NAMALWA (cell line): ENCODE measurements at regions not wholly inside any gene's neighbourhood (a gene's known extent, or its start where the extent isn't known, plus 50 kb on each side); places are given as distances from the start of the nearest gene placed in this dataset.
"Not testable (repeated sequence)": the region's sequence is repeated elsewhere in the genome, so short reads cannot be mapped to it uniquely, and the experiment has no call there.

Experiments
- DNase-seq: peaks from one replicate; pipeline ENCODE4 v3.0.0-alpha.2; 2015; ENCODE audit warnings: low spot score

DNA sequence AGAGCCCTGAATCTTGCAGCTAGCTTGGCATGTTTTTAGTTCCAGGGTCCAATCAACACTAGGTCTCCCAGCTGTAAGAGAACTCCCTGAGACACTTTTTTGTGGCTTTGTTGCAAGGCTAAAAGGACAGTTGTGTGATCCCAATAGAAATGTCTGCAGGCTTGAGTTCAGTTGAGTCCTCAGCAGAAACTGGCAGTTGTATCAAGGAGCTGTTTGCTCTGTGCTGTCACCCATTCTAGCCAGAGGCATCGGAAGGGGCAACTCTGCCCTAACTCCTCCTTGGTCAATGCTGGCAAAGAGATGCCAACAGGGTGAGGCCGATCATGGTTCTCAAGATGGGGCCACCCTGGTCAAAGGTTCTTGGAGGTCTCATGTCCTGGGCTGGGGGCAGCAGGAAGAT lies 224.1 kb downstream of the BUB3 start:
- DNase-seq = no peak

GRCh38 chr10:123379156-123379555 lies 225.0 kb downstream of the BUB3 start:
- no peak for DNase-seq

DNA sequence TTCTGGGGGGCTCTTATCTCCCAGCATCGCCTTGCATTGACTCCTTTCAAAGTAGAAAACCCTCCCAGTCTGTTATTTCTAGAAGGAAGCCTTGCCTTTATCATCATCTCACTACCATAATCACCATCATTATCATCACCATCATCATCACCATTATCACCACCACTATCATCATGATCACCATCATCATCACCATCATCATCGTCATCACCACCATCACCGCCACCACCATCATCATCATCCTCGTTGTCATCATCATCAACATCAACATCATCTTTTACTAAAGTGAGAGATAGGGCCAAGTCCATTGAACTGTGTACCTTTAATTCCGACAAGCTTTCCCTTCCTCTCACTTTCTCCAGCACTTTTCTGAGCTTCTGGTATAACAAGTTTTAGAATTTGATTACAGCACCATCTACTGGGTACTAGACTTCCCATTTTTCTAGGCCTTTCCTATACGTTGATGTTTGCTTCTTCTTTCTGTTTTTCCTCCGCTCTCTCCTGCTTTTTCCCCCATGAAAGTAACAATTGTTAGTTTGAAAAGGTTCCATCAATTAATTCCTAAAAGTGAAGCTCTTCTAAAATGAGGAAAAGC lies 226.4 kb downstream of the BUB3 start:
- no peak for DNase-seq

DNA sequence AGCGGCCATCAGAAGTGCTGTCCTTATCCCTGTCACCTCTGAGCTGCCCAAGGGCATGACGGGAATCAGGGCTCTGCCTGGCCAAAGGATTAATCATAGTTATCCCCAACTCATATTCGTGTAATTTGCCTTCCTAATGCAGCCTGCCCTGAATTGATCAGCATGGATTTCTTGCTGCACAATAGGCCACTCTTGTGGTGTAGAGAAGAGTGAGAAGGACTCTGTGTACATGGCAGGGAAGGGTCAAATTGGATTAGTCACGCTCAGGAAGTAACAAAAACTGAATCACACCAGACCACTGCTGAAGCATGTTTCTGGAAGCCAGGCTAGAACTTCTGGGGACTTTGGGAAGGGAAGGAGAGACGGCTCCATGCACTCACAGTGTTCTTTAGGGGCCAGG lies 227.0 kb downstream of the BUB3 start:
- DNase-seq = no peak

DNA sequence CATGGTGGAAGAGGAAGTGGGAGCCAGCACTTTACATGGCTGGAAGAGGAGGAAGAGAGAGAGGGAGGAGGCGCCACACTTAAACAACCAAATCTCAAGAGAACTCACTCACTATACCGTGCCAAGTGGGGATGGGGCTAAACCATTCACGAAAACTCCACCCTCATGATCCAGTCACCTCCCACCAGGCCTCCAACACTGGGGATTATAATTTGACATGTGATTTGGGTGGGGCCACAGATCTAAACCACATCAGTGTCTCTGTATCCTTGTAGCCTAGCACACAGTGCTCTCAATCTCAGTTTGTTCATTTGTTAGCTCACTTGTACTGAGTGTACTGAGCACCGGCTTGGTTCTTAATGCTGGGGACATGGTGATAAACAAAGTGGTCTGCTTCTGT lies 228.3 kb downstream of the BUB3 start:
- DNase-seq = no peak

- no peak for DNase-seq
Observed at GRCh38 chr10:123385508-123386080, 231.4 kb downstream of the BUB3 start.

- no peak for DNase-seq
Observed at GRCh38 chr10:123389520-123389919, 235.3 kb downstream of the BUB3 start.

DNA sequence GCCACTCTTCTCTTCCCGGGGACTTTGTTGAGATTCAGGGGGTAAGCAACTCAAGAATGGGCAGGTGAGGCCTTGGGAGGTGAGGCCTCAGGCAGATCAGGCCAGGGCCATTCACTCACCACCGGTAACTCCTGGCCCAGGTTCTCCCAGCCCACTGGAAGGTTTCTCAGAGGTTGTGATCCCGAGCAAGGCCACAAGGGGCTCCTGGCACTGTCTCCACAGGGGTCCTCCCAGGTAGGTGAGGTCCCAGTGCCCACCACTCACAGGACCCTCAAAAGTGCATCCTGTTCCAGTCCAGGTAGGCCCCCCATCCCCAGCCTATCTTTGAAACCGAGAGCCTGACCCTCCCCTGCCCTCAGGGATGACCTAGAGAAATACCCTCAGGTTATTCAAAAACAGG lies 236.1 kb downstream of the BUB3 start:
- peak; percentile 23 for DNase-seq

GRCh38 chr10:123390874-123391273 lies 236.7 kb downstream of the BUB3 start:
- no peak for DNase-seq

DNA sequence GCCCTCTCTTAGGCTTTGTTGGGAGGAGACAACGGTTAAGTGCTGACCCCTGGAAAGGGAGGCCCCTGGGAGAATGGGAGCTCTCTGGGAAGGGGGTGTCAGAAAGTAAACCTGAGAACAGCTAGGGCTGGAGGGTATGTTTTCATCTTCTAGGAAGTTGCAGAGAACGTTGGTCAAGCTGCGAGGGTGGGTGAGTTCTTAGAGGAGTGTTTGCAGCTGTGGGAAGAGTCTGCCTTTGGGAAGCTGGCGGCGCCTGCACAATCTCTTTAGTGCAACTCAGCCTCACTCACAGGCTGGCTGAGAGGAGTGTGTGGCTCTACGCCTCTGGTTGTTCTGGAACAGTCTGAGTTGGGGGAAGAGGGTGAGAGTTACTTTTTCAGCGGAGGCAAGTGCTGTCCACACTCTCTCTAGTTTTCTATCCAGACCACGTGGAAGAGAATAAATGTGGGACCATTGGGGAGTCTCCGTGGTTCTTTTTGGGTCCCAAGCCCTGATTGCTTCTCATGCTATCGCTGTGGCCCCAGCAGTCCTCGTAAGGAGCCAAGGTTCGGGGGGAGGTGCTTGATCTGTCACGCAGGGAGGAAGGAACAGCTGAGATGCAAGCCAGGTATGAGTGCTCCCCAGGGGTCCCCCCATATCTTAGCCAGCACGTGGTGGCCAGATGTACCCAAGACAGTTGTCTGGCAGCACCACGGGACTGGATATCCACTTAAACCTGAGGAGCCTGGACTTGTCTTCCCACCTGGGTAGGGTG lies 237.2 kb downstream of the BUB3 start:
- DNase-seq = no peak

GRCh38 chr10:123392182-123392963 lies 238.2 kb downstream of the BUB3 start:
- peak; percentile 69 for DNase-seq

GRCh38 chr10:123393170-123393569 lies 239.0 kb downstream of the BUB3 start:
- no peak for DNase-seq

DNA sequence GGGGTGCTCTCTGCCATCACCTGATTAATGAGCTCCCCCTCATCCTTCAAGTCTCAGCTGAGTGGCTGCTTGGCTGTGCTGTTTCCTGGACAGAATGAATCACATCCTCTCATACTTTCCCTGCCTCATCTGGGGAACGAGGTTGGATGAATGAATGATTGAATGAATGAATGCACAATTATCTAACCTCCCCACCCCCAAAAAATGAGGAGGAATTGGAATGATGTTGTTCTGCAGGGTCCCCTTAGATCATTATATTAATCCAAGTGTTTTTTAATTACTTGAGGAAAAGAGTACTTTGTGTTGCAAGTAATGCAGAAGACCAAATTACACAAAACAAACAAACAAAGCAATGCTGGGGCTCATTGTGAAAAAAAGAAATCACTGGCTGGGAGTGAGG lies 240.2 kb downstream of the BUB3 start:
- no peak for DNase-seq

DNA sequence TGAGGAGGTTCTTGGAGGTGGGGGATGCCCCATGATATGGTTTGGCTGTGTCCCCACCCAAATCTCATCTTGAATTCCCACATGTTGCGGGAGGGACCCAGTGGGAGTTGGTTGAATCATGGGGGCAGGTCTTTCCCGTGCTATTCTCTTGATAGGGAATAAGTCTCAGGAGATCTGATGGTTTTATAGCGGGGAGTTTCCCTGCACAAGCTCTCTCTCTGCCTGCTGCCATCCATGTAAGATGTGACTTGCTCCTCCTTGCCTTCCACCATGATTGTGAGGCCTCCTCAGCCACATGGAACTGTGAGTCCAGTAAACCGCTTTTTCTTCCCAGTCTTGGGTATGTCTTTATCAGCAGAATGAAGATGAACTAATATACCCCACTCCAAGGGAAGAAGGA lies 241.0 kb downstream of the BUB3 start:
- not testable (repeated sequence) for DNase-seq

- DNase-seq = no peak
Observed at GRCh38 chr10:123395906-123396305, 241.7 kb downstream of the BUB3 start.

DNA sequence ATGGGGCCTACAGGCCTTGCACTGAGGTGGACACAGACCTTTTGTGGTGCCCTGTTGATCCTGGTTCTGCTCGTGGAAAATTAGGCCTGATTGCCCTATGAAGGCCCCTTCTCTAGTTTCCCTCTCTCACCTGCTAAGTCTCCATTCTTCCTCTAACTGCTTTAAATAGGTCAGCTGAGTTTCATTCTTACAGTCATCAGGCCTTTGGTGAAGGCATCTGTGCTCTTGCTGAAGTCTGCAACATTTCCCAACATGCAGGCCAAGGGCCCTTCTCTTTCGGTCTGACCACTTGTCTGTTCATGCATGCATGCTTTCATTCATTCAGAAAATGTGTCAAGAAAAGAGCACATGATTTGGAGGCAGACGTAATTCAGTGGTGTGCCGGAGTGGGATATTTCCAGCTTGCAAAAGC lies 244.0 kb downstream of the BUB3 start:
- peak; percentile 40 for DNase-seq

- DNase-seq = no peak
Observed at GRCh38 chr10:123398756-123399155, 244.6 kb downstream of the BUB3 start.

- no peak for DNase-seq
Observed at GRCh38 chr10:123399276-123399839, 245.2 kb downstream of the BUB3 start.

DNA sequence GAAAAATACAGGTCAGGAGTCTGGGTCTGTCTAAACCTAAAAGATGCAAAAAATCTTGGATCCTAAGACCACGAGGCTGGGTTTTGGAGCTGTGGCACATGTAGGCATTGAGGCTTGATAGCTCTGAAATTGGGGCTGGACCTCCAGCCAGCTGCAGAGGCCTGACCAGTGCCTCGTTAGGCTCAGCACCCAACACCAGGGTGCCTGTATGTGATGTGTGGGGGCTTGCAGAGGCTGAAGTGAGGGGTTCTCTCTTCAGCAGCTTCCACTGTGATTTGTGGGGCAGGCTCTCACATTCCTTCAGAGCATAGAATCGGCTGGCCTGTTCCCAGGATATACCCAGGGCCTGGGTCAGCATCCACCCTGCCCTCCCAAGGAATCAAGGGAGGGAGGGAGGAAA lies 247.8 kb downstream of the BUB3 start:
- no peak for DNase-seq

DNA sequence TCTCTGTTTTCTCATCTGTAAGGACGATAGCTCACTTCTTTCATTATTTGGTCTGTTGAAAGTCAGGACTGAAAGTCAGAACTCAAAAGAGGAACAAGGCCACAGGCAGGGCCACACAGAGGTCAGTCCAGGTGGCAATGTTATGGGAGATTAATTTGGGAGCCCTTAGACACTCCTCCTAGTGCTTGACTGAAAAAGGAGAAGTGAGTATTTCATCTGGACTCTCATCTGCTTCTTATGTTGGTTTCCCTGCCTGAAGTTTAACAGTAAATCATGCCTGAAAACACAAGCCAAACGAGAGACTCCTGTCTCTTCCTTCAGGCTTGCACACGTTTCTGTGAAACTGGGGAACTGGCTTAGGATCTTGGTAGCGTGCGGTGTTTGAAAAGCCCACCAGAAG lies 248.5 kb downstream of the BUB3 start:
- peak; percentile 89 for DNase-seq

- no peak for DNase-seq
Observed at GRCh38 chr10:123404357-123404756, 250.2 kb downstream of the BUB3 start.

GRCh38 chr10:123408660-123409059 lies 254.5 kb downstream of the BUB3 start:
- no peak for DNase-seq
